ENCODE measurements at regions not wholly inside any gene's neighbourhood (a gene's known extent, or its start where the extent isn't known, plus 50 kb on each side); places are given as distances from the start of the nearest gene placed in this dataset.

DNA sequence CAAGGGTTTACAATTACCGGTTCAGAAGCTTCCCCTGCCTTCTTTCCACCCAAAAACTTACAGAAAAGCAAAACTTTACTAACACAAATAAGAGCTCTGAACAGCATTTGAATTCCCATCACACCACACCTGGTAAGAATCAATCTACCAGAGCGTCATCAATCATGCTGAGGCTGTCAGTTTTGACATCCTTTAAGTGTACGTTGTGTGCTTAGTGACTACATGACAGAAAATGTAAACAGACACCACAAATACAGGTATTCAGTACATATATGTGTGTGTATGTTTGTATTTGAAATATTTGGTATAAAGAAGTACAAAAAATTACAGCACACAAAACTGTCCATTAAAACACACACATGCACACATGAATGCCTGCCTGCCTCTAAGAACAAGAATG lies 523.5 kb downstream of the TMEM182 start:
- no peak for DNase-seq

- DNase-seq: no peak
Observed at GRCh38 chr2:103287746-103288145, 525.9 kb downstream of the TMEM182 start.

- DNase-seq: no peak
Observed at GRCh38 chr2:103288696-103289095, 526.9 kb downstream of the TMEM182 start.

- DNase-seq: no peak
Observed at GRCh38 chr2:103289105-103289725, 527.4 kb downstream of the TMEM182 start.

GRCh38 chr2:103292573-103292972 lies 530.7 kb downstream of the TMEM182 start:
- no peak for DNase-seq

- no peak for DNase-seq
Observed at GRCh38 chr2:103293067-103293741, 531.4 kb downstream of the TMEM182 start.

- DNase-seq: no peak
Observed at GRCh38 chr2:103293742-103294077, 531.9 kb downstream of the TMEM182 start.

- no peak for DNase-seq
Observed at GRCh38 chr2:103294420-103294819, 532.6 kb downstream of the TMEM182 start.

DNA sequence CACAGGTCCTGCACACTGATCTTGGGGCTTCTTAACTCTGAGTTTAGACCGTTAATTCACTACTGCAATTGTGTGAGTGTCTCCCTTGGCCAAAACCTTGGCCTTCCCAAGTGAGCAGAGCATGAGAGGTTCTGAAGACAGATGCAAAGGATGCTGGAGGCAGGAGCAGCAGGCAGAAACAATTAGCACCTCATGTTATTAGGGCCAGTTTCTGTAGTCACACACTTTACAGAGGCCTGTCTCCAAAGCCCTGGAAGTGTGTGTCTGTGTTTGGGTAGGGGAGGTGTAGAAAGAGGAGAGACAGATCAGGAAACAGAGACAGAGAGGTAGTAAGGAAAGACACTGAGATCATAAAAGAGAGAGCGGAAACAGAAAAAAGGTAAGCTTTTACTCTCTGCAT lies 533.8 kb downstream of the TMEM182 start:
- DNase-seq: no peak

DNA sequence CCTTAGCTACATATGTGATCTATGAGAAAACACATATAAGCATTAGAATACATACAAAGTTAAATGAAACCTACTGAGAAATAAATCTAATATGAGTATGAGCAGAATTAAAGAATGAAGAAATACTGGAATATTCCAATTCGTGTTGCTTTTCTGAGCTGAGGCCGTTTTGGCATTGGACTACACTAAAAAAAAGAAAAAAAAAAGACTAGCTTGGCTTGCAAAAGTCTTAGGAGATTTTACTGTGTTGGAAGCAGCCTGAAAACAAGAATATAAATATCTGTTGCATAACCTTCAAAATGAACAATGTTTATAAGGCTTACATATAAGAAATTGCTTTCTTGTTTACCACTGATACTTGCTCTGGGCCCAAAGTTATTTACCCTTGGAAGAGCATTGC lies 562.8 kb downstream of the TMEM182 start:
- no peak for DNase-seq

DNA sequence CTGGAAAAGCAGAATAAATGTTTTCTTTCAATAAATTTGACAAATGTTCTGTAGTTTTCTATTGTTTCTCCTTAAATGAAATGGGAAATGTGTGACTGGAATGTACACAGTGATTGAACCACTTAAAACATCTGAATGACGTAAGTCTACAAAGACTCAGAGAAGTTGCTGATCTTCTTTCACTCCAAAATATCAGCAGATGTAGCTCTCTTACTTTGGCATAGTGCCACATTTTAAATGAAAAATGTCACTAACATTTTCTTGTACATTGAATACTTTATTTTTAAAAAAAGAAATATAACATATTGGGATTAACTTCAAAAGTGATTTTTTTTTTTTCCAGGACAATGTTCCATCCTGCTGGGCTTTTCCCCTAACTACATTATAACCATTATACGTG lies 565.6 kb downstream of the TMEM182 start:
- no peak for DNase-seq

DNA sequence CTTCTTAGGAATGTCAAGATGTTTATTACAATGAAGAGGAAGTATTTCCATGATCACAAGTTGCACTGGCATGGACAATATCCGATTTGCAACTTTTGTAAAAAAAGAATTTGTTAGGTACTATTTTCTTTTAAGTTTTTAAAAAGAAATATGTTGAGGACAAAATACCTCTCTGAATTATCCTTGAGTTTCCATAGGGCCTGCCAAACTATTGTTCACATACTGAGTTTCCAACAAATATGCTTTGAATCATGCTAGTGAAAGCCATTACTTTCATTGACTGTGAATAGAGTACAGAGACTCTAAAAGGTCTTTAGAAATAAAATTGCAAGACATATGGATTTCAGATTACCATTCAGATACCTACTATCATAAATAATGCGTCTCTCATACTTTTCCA lies 566.1 kb downstream of the TMEM182 start:
- no peak for DNase-seq

GRCh38 chr2:103335403-103335802 lies 573.6 kb downstream of the TMEM182 start:
- DNase-seq: no peak

GRCh38 chr2:103338819-103339218 lies 577.0 kb downstream of the TMEM182 start:
- DNase-seq: no peak

DNA sequence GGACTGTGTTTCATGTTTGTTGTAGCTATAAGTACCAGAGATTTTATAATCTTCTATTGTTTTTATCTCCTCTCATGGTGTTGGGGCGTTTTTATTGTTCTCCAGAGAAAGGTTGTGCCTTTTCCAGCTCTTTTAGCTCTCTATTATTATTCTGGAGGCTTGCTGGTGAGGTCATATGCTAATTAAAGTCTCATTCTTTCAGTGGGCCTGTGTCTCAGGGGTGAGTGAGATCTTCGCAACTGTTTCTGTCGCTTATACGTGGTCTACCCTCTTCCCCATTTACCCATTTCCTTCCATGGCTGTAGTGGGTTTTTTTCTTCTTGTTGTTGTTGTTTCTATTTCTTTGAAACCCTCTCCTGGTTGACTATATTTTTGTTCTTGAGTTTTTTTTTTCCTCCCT lies 584.9 kb downstream of the TMEM182 start:
- DNase-seq: no peak

- no peak for DNase-seq
Observed at GRCh38 chr2:103353774-103354173, 591.9 kb downstream of the TMEM182 start.

- DNase-seq: no peak
Observed at GRCh38 chr2:103355287-103355686, 593.5 kb downstream of the TMEM182 start.

GRCh38 chr2:103361712-103362111 lies 599.9 kb downstream of the TMEM182 start:
- no peak for DNase-seq

DNA sequence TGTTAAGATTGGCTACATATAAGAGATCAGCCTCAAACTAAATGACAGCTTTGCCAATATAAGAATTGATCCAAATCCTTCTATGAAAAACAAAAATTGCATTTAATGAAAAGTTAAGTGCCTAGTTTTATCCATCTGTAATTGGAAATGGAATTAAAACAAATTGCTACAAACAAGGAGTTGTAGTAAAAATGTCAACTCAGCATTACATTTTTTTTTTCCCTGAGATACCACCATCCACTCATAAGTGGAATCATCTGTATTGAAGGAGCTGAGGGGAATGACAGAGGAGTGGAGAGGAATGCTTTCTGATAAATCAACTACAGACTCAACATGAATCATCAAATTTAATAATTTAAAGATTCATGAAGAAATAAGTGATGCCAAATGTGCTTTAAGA lies 601.8 kb downstream of the TMEM182 start:
- DNase-seq: no peak

GRCh38 chr2:103364177-103364576 lies 602.3 kb downstream of the TMEM182 start:
- no peak for DNase-seq

DNA sequence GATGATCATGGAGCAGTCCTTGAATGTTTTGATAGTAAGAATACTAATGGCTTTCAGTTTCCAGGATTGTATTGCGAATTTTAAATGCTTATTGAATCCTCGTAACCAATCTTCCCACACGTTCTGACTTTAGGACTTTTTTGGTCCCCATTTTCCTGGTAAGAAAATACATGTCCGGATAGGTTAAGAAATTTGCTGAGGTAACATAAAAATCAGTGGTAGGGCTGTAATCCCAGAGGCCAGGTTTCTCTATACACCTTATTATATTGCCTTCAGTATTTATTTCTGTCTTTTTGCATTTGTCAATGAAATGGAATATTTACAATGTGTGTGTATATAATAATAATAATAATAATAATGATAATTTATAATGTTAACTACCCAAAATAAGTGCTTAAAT lies 603.2 kb downstream of the TMEM182 start:
- DNase-seq: no peak

- DNase-seq: no peak
Observed at GRCh38 chr2:103367877-103368276, 606.0 kb downstream of the TMEM182 start.

- no peak for DNase-seq
Observed at GRCh38 chr2:103383541-103383940, 621.7 kb downstream of the TMEM182 start.

- DNase-seq: no peak
Observed at GRCh38 chr2:103386872-103387271, 625.0 kb downstream of the TMEM182 start.

GRCh38 chr2:103387888-103388287 lies 626.1 kb downstream of the TMEM182 start:
- DNase-seq: no peak

Data from NCI-H2029 (cell line).